SIG-M5 (cell line): ENCODE measurements at regions not wholly inside any gene's neighbourhood (a gene's known extent, or its start where the extent isn't known, plus 50 kb on each side); places are given as distances from the start of the nearest gene placed in this dataset.

Experiments
- DNase-seq: peaks from one replicate; lab custom pipeline; 2025; lab: John Stamatoyannopoulos, UW

GRCh38 chr5:68379275-68380036, 163.9 kb downstream of the PIK3R1 start:
- no peak for DNase-seq

GRCh38 chr5:68380078-68380477, 164.5 kb downstream of the PIK3R1 start:
- DNase-seq: no peak

- DNase-seq: no peak
These were observed 165.5 kb downstream of the PIK3R1 start for GRCh38 chr5:68381060-68381459.

DNA sequence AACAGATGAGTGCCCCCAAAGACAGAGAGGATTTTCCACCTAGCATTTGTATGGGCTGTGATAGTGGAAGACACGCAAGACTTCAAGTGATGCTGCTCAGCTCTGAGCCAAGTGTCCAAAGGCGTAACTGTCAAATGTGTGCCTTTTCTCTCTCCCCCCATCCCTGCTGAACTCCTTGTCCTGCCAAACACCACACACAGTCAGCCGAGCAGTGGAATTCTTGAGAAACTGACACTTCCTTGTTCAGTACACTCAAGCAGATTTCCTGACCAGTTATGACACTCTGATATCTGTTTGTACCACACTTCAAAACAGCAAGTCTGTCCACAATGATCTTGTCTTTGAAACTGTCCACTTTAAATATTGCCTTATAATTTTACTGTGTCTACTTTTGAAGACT, 166.4 kb downstream of the PIK3R1 start:
- DNase-seq: no peak

GRCh38 chr5:68382640-68383039, 167.1 kb downstream of the PIK3R1 start:
- no peak for DNase-seq

DNA sequence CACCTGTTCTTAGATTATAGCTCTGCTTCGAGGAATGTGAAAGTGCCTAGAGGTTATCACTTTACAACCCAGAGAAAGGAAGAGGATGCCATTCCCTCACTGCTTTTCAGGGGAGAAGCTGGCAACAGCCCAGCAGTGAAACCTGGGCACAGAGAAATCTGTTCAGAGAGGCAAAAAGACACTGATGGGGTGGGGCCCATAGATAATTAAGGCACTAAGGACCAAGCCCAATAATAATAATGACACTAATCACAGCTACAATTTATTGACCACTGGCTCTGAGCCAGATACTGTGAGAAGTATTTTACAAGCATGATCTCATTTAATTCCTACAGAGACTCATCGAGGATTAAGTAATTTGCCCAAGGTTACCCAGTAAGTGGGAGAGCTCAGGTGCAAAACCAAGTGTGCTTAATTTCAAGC, 168.3 kb downstream of the PIK3R1 start:
- DNase-seq: no peak

DNA sequence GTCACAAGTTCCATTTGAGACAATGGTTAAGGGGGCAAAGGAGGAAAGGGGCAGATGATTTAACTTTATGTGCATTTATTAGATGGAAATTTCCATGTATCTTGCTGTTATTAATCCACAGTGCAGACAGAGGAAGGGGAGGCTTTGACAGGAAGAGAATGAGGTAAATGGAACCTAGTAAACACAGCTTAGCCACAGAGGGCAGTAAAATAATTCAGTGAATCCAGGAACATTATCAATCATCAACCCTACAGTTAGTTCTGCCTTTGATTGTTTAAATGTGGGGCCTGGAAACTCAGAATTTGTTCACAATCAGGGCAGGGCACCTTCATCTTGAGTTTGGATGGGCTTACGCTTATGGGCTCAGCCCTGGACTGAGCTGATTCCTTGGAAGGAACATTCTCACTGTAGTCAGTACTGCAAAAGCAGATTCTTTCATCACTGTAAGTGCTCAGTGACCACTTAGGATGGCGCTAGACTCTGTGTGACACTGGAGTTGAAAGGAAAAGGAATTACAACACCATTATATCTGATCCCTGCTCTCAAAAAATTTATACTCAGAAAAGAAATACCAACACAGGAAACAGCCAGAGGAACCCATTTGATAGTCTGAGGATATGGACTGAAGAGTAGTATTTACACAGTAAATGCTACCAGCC, 169.5 kb downstream of the PIK3R1 start:
- DNase-seq: no peak

DNA sequence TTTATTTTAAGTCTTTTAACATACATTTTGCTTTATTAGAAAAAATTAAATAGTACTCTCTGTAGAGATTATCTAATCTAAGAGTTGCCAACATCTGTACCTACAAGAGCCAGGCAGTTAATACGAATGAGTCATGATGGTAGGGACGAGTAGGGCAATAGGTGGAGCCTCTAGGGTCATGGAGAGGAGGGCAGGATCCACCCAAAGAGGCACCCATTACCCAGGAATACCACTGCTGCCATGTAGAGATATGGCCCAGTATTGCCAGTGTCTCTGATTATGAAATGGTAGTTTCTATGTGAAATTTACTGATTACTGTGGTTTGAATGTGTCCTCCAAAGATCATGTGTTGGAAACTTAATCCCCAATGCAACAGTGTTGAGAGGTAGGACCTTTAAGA, 170.4 kb downstream of the PIK3R1 start:
- DNase-seq: no peak

DNA sequence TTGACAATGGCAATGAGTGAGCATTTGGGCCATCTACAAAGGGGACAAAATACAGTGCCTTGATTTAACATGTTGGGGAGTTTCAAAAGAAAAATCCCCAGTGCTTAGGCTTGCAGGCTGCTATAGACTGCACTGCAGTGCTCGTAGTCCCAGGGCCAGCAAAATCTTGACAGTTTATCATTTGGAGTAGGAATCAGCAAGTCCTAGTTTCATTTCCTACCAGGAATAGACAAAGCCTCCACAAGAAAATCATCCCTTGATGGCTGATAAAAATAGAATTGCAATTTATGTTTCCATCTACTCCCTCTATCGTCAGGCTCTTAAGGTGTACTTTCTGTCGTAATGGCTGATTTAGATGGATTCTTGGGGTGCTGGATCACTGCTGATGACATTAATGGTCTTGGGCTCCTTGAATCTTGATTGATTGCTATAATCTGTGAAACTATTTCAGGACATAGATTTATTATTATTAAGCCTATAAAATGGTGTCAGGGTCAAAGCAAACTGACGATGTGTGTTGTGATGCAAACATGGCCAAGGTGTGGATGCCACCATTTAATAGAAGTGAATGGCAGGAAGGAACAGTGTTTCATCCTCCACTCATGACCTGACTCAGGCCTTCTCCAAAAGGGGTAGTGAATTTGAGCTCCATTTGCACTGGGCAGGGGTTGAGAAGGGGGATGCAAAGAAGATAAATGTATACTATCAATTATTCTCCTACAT, 171.7 kb downstream of the PIK3R1 start:
- no peak for DNase-seq

DNA sequence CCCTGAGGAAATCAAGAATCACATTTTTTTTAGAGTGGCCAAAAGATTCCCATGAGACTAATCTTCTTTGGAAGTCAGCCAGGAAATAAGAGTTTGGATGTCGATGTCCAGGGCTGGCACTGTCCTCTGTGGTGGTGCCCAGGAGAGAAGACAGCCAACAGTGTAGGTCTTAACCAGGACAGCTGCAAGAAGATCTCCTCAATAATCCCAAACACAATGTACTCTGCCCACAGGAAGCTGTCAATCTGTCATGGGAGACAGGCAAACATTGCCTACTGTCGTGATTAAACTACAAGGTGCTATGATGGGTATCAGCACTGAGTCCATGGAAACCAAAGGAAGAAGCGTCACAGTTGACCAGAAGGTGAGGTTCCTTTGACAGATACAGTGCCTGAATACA, 174.1 kb downstream of the PIK3R1 start:
- no peak for DNase-seq

DNA sequence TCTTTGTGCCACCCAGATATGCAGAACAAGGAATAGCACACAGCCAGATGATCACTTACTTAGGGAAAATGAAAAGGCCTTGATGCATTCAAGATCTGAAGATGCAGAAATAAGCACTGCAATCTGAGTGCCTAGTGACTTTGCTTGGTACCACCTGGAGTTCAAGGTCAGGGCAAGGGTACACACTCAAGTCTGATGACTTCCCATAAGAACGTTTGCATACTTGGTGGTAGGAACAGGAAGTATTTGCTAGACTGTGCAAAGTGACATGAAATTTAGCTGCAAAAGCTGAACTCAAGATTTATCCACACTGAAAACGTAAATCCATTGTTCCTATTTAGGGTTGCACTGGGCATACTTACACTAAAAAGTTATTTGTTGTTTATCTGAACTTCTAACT, 177.1 kb downstream of the PIK3R1 start:
- no peak for DNase-seq

DNA sequence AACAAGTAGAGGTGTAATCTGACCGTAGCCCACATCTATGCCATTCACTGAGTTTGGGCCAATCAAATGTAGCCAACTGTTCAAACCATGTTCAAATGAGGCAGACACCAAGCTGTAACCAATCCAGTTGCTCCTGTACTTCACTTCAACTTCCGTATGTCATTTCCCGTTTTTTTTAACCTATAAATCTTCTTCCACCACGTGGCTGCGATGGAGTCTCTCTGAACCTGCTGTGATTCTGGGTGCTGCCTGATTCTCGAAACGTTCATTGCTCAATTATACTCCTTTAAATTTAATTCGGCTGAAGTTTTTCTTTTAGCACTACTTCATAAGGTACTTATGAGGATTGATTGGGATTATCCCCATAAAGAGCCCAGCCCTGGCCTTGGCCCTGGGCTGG, 179.7 kb downstream of the PIK3R1 start:
- no peak for DNase-seq

GRCh38 chr5:68395926-68396511, 180.5 kb downstream of the PIK3R1 start:
- DNase-seq: no peak

- no peak for DNase-seq
These were observed 181.2 kb downstream of the PIK3R1 start for GRCh38 chr5:68396722-68397121.

- no peak for DNase-seq
These were observed 182.7 kb downstream of the PIK3R1 start for GRCh38 chr5:68398146-68398812.

DNA sequence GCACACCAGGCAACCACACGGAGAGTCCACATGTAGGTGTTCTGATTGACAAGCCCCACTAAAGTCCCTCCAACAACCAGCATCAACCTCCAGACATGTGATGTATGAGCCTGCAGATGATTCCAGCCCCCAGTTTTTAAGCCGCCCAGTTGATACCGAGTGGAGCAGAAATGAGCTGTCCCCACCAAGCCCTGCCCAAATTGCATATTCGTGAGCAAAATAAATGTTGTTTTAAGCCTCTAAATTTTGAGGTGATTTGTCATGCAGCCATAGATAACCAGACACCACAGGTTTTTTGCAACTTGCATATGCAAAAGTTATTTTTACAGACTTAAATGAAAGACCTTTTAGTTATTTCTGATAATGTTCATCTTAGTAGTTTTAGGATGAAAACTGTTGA, 187.7 kb downstream of the PIK3R1 start:
- no peak for DNase-seq

GRCh38 chr5:68404246-68404645, 188.7 kb downstream of the PIK3R1 start:
- no peak for DNase-seq

DNA sequence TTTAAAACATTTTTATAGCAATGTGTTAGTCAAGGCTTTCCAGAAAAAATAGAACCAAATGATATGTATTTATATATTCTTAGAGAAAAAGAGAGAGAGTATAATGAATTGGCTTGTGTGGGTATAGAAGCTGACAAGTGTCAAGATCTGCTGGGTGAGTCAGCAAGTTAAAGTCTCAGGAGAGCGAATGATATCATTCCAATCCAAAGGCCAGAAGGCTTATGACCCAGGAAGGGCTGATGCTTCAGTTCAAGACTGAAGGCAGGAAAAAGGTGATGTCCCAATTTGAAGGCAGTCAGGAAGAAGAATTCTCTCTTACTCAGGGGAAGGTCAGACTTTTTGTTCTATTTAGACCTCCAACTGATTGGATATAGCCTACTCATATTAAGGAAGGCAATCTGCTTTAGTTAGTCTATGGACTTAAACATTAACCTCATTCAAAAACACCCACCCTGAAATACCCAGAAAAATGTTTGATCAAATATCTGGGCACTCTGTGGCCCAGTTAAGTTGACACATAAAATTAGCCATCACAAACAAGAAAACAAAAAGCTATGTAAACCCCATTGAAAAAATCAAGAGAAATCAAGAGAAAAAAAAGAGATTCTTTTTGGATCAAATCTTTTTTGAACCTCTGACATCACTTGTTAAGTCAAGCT, 189.6 kb downstream of the PIK3R1 start:
- DNase-seq: no peak

DNA sequence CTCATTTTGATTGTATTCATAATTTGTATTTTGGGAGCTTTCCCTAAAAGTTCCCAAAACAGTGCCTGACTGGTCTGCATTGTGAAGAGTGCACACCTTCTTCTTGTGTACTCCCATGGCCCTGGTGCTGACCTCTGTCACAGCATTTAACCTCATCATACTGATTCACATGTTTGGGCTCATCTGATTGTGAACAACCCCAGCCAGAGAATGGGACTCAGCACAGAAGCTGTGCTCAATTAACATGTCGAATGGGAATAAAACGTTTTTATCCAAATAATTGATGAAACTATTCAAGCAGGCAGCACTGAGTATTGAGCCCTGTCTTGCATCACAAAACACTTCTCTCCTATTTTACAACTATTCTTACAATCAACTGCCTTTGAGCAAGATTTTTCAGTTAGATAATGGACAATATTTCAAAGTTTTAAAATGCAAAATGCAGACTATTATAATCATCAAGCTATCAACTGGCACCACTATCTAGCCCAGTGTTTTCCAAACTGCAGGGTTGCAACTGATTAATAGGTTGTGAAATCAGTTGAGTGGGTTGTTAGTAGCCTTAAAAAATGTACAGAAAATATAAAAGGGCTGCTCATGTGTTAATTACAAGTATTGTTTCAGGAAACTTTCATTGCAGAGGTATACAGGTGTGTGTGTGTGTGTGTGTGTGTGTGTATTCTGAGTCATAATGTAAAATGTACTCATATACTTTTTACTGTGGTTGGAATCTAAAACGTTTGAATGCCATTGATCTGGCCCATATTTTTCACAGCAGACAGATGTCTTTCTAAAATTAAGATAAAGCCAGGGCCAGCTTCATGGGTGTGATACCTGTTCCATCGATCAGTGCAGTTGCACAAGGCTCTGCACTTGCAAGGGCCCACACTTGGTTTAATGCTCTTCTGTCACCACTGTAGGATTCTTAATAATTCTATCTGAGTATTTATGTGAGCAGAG, 190.5 kb downstream of the PIK3R1 start:
- DNase-seq: no peak

DNA sequence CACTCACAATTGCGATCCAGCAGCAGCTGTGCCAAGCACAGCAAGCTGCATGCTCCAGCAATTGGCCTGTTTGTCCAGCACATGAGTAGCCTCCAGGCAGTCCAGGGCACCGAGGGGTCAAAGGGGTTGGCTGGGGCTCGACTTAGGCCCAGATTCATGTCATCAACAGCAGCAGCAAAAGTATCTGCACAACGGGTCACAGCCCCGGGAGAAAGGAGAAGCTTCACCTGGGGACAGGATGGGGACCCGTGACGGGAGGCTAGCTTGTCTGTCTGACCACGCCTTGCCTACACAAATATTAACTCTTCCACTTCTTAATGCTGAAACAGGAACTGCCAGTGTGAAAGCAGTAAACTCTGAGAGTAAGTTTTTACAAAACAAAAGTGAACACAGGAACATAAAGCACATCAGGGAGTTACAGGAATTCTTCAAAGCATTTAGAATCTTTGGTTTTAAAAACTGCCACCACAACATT, 191.2 kb downstream of the PIK3R1 start:
- DNase-seq: no peak
